Uterus (tissue), 3 donors: ENCODE measurements at regions not wholly inside any gene's neighbourhood (a gene's known extent, or its start where the extent isn't known, plus 50 kb on each side); places are given as distances from the start of the nearest gene placed in this dataset.

Experiments
- DNase-seq, 2 donors: peaks; one replicate each; pipeline ENCODE4 v3.0.0-alpha.2; 2019 to 2020
- H3K27ac ChIP-seq, 2 donors: fragments of 200-600 bp; sonication (generic); 1 replicate in 1 of 2; 2 replicates in 1 of 2; pipeline ENCODE4 v1.5.1; 2016 to 2018
- H3K27me3 ChIP-seq, 2 donors: fragments of 200-600 bp; sonication (generic); one replicate each; pipeline ENCODE4 v1.5.1; 2018 to 2019; ENCODE audit warnings: control low read depth in 1 of 2
- H3K36me3 ChIP-seq, 2 donors: fragments of 200-600 bp; sonication (generic); one replicate each; pipeline ENCODE4 v1.5.1; 2019; ENCODE audit warnings: control low read depth in 1 of 2
- H3K4me1 ChIP-seq, 2 donors: fragments of 200-600 bp; sonication (generic); one replicate each; pipeline ENCODE4 v1.5.1; 2018 to 2019; ENCODE audit warnings: control low read depth in 1 of 2
- H3K4me3 ChIP-seq, 2 donors: fragments of 200-600 bp; sonication (generic); 1 replicate in 1 of 2; 2 replicates in 1 of 2; pipeline ENCODE4 v1.5.1; 2018 to 2019; ENCODE audit warnings: mild to moderate bottlenecking in 1 of 2
- H3K9me3 ChIP-seq, 2 donors: fragments of 200-600 bp; sonication (generic); one replicate each; pipeline ENCODE4 v1.5.1; 2019; ENCODE audit warnings: control low read depth in 1 of 2
- CTCF ChIP-seq, 4 experiments: fragments of 200-600 bp in 2 of 4; fragments of 450-650 bp in 2 of 4; sonication (generic) in 2 of 4; IDR thresholded peaks; one replicate each; pipeline ENCODE4 v1.5.1; 2016 to 2019; ENCODE audit warnings: antibody characterized with exemption in 4 of 4, mild to moderate bottlenecking in 2 of 4, moderate library complexity in 1 of 4
- POLR2A ChIP-seq, 2 donors: fragments of 450-650 bp; IDR thresholded peaks; one replicate each; pipeline ENCODE4 v1.6.1; 2016; ENCODE audit warnings: antibody characterized with exemption in 2 of 2, mild to moderate bottlenecking in 1 of 2, moderate library complexity in 1 of 2
- intact Hi-C: fragments of 100-400 bp; cut with DNase I; formaldehyde crosslinking; loops from one replicate; pipeline ENCODE4 v1.15.1; 2023; ENCODE audit warnings: low total_unique reads
- donor health status: DM: yes; HTN: yes; CAD: no.

- Histone ChIP-seq H3K27ac (no peak overlapping the region), H3K36me3 (no peaks in the 10 kb centered on the region), H3K27me3 (no peaks in the 10 kb centered on the region), H3K4me3 (no peak overlapping the region), H3K4me1 (no peaks in the 10 kb centered on the region), H3K9me3 (no peaks in the 10 kb centered on the region)
- intact Hi-C loops, result no loop called here
- TF ChIP-seq POLR2A (IDR thresholded peaks at IDR 0.05) (no peak), CTCF (IDR thresholded peaks at IDR 0.05) (no peak)
- no peak for DNase-seq
These were observed 160.1 kb downstream of the ACER2 start for GRCh38 chr9:19568946-19569345.

GRCh38 chr9:19564396-19565061 lies 155.7 kb downstream of the ACER2 start:
- Histone ChIP-seq H3K4me3 (no peak overlapping the region), H3K36me3 (no peaks in the 10 kb centered on the region), H3K4me1 (no peaks in the 10 kb centered on the region), H3K27me3 (no peaks in the 10 kb centered on the region), H3K27ac (no peak overlapping the region), H3K9me3 (no peaks in the 10 kb centered on the region)
- TF ChIP-seq CTCF (IDR thresholded peaks at IDR 0.05) (no peak), POLR2A (IDR thresholded peaks at IDR 0.05) (no peak)
- no peak for DNase-seq
- intact Hi-C loops, result no loop called here

- Histone ChIP-seq H3K27ac (no peak overlapping the region), H3K36me3 (no peaks in the 10 kb centered on the region), H3K4me1 (no peaks in the 10 kb centered on the region), H3K9me3 (no peaks in the 10 kb centered on the region), H3K27me3 (no peaks in the 10 kb centered on the region), H3K4me3 (no peak overlapping the region)
- DNase-seq, result no peak
- TF ChIP-seq POLR2A (IDR thresholded peaks at IDR 0.05), result no peak
- no peak for TF ChIP-seq CTCF (IDR thresholded peaks at IDR 0.05)
- intact Hi-C loops, result no loop called here
These were observed 146.4 kb downstream of the ACER2 start for GRCh38 chr9:19555214-19555613.

GRCh38 chr9:19554529-19554928 lies 145.7 kb downstream of the ACER2 start:
- intact Hi-C loops, result no loop called here
- H3K9me3 ChIP-seq, result no peaks in the 10 kb centered on the region
- H3K27ac ChIP-seq, result no peak overlapping the region
- no peak for DNase-seq
- H3K4me3 ChIP-seq, result no peak overlapping the region
- H3K36me3 ChIP-seq, result no peaks in the 10 kb centered on the region
- TF ChIP-seq POLR2A (IDR thresholded peaks at IDR 0.05) (no peak), CTCF (IDR thresholded peaks at IDR 0.05) (no peak)
- no peaks in the 10 kb centered on the region for H3K4me1 ChIP-seq
- no peaks in the 10 kb centered on the region for H3K27me3 ChIP-seq

- Histone ChIP-seq H3K27ac (no peak overlapping the region), H3K36me3 (no peaks in the 10 kb centered on the region), H3K4me3 (no peak overlapping the region), H3K9me3 (no peaks in the 10 kb centered on the region), H3K27me3 (no peaks in the 10 kb centered on the region), H3K4me1 (no peaks in the 10 kb centered on the region)
- intact Hi-C loops, result no loop called here
- TF ChIP-seq CTCF (IDR thresholded peaks at IDR 0.05), result no peak
- no peak for DNase-seq
These were observed 144.6 kb downstream of the ACER2 start for GRCh38 chr9:19553441-19553840.
